B cell (primary cell): ENCODE measurements at regions not wholly inside any gene's neighbourhood (a gene's known extent, or its start where the extent isn't known, plus 50 kb on each side); places are given as distances from the start of the nearest gene placed in this dataset.

Source experiments
- ATAC-seq: fragments of 200-7000 bp; cut with Tn5 transposase; one replicate; pipeline ENCODE4 v1.10.0; 2021; ENCODE audit warnings: low read depth, mild to moderate bottlenecking, moderate number of reproducible peaks, moderate library complexity
- CTCF ChIA-PET: fragments of 350-600 bp; sonication (Branson Sonifier 250); formaldehyde crosslinking; loops from one replicate; lab custom pipeline; 2021; ENCODE audit warnings: antibody characterized with exemption, inconsistent platforms; lab: Charles Lee
- POLR2A ChIA-PET: fragments of 350-600 bp; sonication (Branson Sonifier 250); formaldehyde crosslinking; loops from one replicate; lab custom pipeline; 2021; ENCODE audit warnings: antibody characterized with exemption; lab: Charles Lee
- DNase-seq: peaks from one replicate; pipeline ENCODE4 v3.0.0; 2013
- H2AFZ ChIP-seq: 2 replicates; pipeline ENCODE4 v1.6.1; 2012; ENCODE audit warnings: mild to moderate bottlenecking, low read depth, low read length; ENCODE audit not compliant: insufficient read depth, poor library complexity, severe bottlenecking
- H3K27ac ChIP-seq, 2 donors: 1 replicate in 1 of 2; 2 replicates in 1 of 2; pipeline ENCODE4 v1.5.1; 2012 to 2013; ENCODE audit warnings: low read length in 2 of 2, mild to moderate bottlenecking in 2 of 2, moderate library complexity in 1 of 2
- H3K27me3 ChIP-seq, 4 experiments: fragments of 200-600 bp in 1 of 4; sonication (generic) in 1 of 4; replicated peaks in 1 of 4; 1 replicate in 2 of 4; 2 replicates in 2 of 4; pipeline versions ENCODE4 v1.6.1 to v1.7.0; 2013 to 2016; ENCODE audit warnings: low read length in 3 of 4, mild to moderate bottlenecking in 2 of 4, mixed read lengths in 1 of 4, moderate library complexity in 1 of 4; ENCODE audit not compliant: insufficient read depth in 4 of 4, control insufficient read depth in 3 of 4; ENCODE audit errors: control extremely low read depth in 1 of 4
- H3K36me3 ChIP-seq, 2 experiments: replicated peaks in 1 of 2; 1 replicate in 1 of 2; 2 replicates in 1 of 2; pipeline versions ENCODE4 v1.6.1 to v1.7.1; 2013; ENCODE audit warnings: low read length in 1 of 2; ENCODE audit not compliant: insufficient read depth in 2 of 2, control insufficient read depth in 1 of 2; ENCODE audit errors: control extremely low read depth in 1 of 2, extremely low read depth in 1 of 2
- H3K4me1 ChIP-seq, 2 donors: fragments of 200-600 bp in 1 of 2; sonication (generic) in 1 of 2; 1 replicate in 1 of 2; 2 replicates in 1 of 2; pipeline versions ENCODE4 v1.5.1 to v1.6.1; 2013 to 2017; ENCODE audit warnings: low read length in 2 of 2; ENCODE audit not compliant: control insufficient read depth in 2 of 2, insufficient read depth in 2 of 2
- H3K4me2 ChIP-seq: replicated peaks from 2 replicates; pipeline ENCODE3; 2012; ENCODE audit warnings: mild to moderate bottlenecking, low read depth, low read length; ENCODE audit not compliant: poor library complexity, severe bottlenecking
- H3K4me3 ChIP-seq, 5 experiments: fragments of 200-600 bp in 1 of 5; sonication (generic) in 1 of 5; 1 replicate in 3 of 5; 2 replicates in 2 of 5; pipeline versions ENCODE4 v1.5.1 to v1.7.0; 2011 to 2016; ENCODE audit warnings: low read length in 4 of 5, mild to moderate bottlenecking in 4 of 5, low read depth in 2 of 5, control low read depth in 1 of 5, moderate library complexity in 1 of 5; ENCODE audit not compliant: insufficient read depth in 1 of 5; ENCODE audit errors: control extremely low read depth in 1 of 5, extremely low read depth in 1 of 5
- H3K79me2 ChIP-seq: fragments of 200-600 bp; sonication (generic); one replicate; pipeline ENCODE4 v1.6.0; 2016; ENCODE audit warnings: low read length; ENCODE audit not compliant: control insufficient read depth, insufficient read depth
- H3K9ac ChIP-seq: fragments of 200-600 bp; sonication (generic); 2 replicates; pipeline ENCODE4 v1.6.1; 2017; ENCODE audit warnings: mild to moderate bottlenecking, low read length, moderate library complexity
- H3K9me3 ChIP-seq, 3 donors: one replicate each; pipeline versions ENCODE4 v1.6.1 to v1.7.1; 2013; ENCODE audit warnings: low read length in 2 of 3; ENCODE audit not compliant: control insufficient read depth in 2 of 3, insufficient read depth in 1 of 3; ENCODE audit errors: control extremely low read depth in 1 of 3
- H4K20me1 ChIP-seq: 2 replicates; pipeline ENCODE4 v1.6.0; 2012; ENCODE audit warnings: mild to moderate bottlenecking, low read length; ENCODE audit not compliant: insufficient read depth, control insufficient read depth, poor library complexity, severe bottlenecking
- H3K27ac Mint-ChIP-seq: one replicate; pipeline ENCODE4 v1.8.0; 2021; ENCODE audit warnings: mixed read lengths
- H3K27me3 Mint-ChIP-seq: one replicate; pipeline ENCODE4 v1.8.0; 2021; ENCODE audit warnings: mixed read lengths
- H3K4me1 Mint-ChIP-seq: one replicate; pipeline ENCODE4 v1.8.0; 2021; ENCODE audit warnings: mixed read lengths
- H3K4me3 Mint-ChIP-seq: one replicate; pipeline ENCODE4 v1.8.0; 2021; ENCODE audit warnings: mixed read lengths
- H3K9me3 Mint-ChIP-seq: one replicate; pipeline ENCODE4 v1.8.0; 2022; ENCODE audit warnings: mixed read lengths; ENCODE audit not compliant: insufficient read depth
- EZH2 ChIP-seq: IDR thresholded peaks from 2 replicates; pipeline ENCODE4 v1.6.1; 2012; ENCODE audit warnings: borderline replicate concordance, low read depth, mild to moderate bottlenecking, moderate library complexity, low read length; ENCODE audit not compliant: insufficient read depth, poor library complexity, severe bottlenecking
- WGBS: methylation state at CpG from one replicate; pipeline ENCODE4 v1.1.5; 2013; ENCODE audit warnings: missing lambda C conversion rate; ENCODE audit not compliant: insufficient coverage; 5-methylcytosine and 5-hydroxymethylcytosine counted together
- intact Hi-C: fragments of 100-400 bp; cut with micrococcal nuclease; formaldehyde crosslinking; loops from one replicate; pipeline ENCODE4 v1.10.0; 2022
- TF ChIP-seq, protein P1 (sequence below): fragments of 200-600 bp; IDR thresholded peaks from one replicate; pipeline ENCODE4 v1.8.0; 2022; ENCODE audit warnings: antibody characterized with exemption, mild to moderate bottlenecking

DNA sequence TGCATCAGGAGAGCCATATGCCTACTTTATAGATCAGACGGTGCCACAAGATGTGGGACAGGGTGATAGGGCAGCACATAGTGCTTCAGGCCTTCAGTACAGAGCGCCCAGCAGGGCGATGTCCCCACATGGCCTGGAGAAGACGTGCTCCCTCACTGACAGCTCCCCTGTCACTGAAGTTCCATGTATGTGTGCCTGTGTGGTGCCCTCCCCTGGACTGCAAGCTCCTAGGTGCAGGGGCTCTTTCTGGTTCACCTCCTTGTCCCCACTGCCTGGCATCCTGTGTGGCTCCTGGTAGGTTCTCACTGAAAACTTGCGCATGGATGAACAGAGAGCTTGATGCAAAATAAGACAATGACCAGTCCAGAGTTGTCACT is 233.1 kb downstream of the GADD45G start:
- DNase-seq (no peak), ATAC-seq (no peak)
- Histone ChIP-seq H3K27me3 (no peaks in the 10 kb centered on the region), H3K79me2 (no peaks in the 10 kb centered on the region), H3K36me3 (no peaks in the 10 kb centered on the region), H3K4me1 (no peaks in the 10 kb centered on the region), H3K4me2 (no peak overlapping the region), H3K4me3 (no peak overlapping the region), H2AFZ (no peak overlapping the region), H3K27ac (no peak overlapping the region), H3K9me3 (peaks cover 0 to 3% (median 0%) of the 10 kb centered on the region in 3 donors), H3K9ac (no peak overlapping the region), H4K20me1 (no peaks in the 10 kb centered on the region)
- H3K4me3 Mint-ChIP-seq, result no peak overlapping the region
- WGBS, result 98% methylated on average over 5 of the region's 5 CpGs
- no peak overlapping the region for H3K27ac Mint-ChIP-seq
- CTCF ChIA-PET, result no interaction called here
- POLR2A ChIA-PET, result no interaction called here
- TF ChIP-seq, protein P1, sequence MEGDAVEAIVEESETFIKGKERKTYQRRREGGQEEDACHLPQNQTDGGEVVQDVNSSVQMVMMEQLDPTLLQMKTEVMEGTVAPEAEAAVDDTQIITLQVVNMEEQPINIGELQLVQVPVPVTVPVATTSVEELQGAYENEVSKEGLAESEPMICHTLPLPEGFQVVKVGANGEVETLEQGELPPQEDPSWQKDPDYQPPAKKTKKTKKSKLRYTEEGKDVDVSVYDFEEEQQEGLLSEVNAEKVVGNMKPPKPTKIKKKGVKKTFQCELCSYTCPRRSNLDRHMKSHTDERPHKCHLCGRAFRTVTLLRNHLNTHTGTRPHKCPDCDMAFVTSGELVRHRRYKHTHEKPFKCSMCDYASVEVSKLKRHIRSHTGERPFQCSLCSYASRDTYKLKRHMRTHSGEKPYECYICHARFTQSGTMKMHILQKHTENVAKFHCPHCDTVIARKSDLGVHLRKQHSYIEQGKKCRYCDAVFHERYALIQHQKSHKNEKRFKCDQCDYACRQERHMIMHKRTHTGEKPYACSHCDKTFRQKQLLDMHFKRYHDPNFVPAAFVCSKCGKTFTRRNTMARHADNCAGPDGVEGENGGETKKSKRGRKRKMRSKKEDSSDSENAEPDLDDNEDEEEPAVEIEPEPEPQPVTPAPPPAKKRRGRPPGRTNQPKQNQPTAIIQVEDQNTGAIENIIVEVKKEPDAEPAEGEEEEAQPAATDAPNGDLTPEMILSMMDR, result no peak
- intact Hi-C loops, result no loop called here
- H3K9me3 Mint-ChIP-seq, result no peaks in the 10 kb centered on the region
- peaks cover 3% of the 10 kb centered on the region for H3K27me3 Mint-ChIP-seq
- no peaks in the 10 kb centered on the region for H3K4me1 Mint-ChIP-seq

GRCh38 chr9:89838621-89839020 is 233.8 kb downstream of the GADD45G start:
- Mint-ChIP-seq H3K9me3 (no peaks in the 10 kb centered on the region), H3K27ac (no peak overlapping the region), H3K4me3 (no peak overlapping the region), H3K4me1 (no peaks in the 10 kb centered on the region), H3K27me3 (peaks cover 3% of the 10 kb centered on the region)
- Histone ChIP-seq H3K27me3 (no peaks in the 10 kb centered on the region), H3K4me1 (no peaks in the 10 kb centered on the region), H4K20me1 (no peaks in the 10 kb centered on the region), H3K36me3 (no peaks in the 10 kb centered on the region), H3K9me3 (peaks cover 0 to 3% (median 0%) of the 10 kb centered on the region in 3 donors), H2AFZ (no peak overlapping the region), H3K4me2 (no peak overlapping the region), H3K27ac (no peak overlapping the region), H3K79me2 (no peaks in the 10 kb centered on the region), H3K9ac (no peak overlapping the region), H3K4me3 (no peak overlapping the region)
- DNase-seq, result no peak
- CTCF ChIA-PET, result interaction anchor here (0.7 kb wide), 1 partner anchor 55 kb away, joined by 3 read pairs; no protein-coding TSS in a partner anchor
- TF ChIP-seq, protein P1, result no peak
- no peak for TF ChIP-seq EZH2
- 90% methylated on average over 6 of the region's 6 CpGs for WGBS
- POLR2A ChIA-PET, result no interaction called here
- no peak for ATAC-seq
- intact Hi-C loops, result no loop called here
